ENCODE measurements at regions not wholly inside any gene's neighbourhood (a gene's known extent, or its start where the extent isn't known, plus 50 kb on each side); places are given as distances from the start of the nearest gene placed in this dataset.

DNA sequence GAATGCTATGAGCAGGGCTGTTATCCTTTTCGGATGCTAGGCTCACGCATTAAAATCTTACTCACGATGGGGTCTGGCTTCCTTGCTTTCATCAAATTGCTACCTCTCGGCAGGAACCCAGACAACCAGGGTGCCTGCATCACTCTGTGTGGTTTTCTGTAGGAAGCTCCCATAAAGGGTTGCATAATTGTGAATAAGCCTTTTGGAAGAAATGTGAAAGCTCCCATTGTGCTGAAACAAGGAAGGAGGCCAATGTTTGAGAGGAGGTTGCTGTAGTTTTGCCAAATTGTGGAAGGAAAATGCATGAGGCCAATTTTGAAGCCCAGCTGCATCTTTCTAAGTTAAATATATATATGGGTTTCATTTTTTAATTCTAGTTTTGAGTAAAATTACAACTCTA is 615.5 kb downstream of the C6orf118 start:
- Histone ChIP-seq H3K4me1 (ENCODE audit: control insufficient read depth, extremely low read depth, insufficient read depth, low read length) (no peaks in the 10 kb centered on the region), H3K79me2 (ENCODE audit: control insufficient read depth, insufficient read depth, low read length) (no peaks in the 10 kb centered on the region), H4K20me1 (ENCODE audit: control insufficient read depth, extremely low read depth, insufficient read depth, low read length) (no peaks in the 10 kb centered on the region), H2AFZ (ENCODE audit: control insufficient read depth, low read length) (no peak overlapping the region), H3K27me3 (ENCODE audit: control insufficient read depth, extremely low read depth, insufficient read depth, low read length) (no peaks in the 10 kb centered on the region), H3K9ac (ENCODE audit: control insufficient read depth, extremely low read depth, insufficient read depth, low read length) (no peak overlapping the region), H3K27ac (ENCODE audit: control insufficient read depth, insufficient read depth, low read length) (no peak overlapping the region), H3K36me3 (ENCODE audit: control insufficient read depth in 2 of 2, extremely low read depth in 1 of 2, insufficient read depth in 2 of 2, low read length in 2 of 2) (no peaks in the 10 kb centered on the region), H3K9me3 (ENCODE audit: control insufficient read depth, low read depth, low read length) (no peaks in the 10 kb centered on the region), H3K4me2 (ENCODE audit: control insufficient read depth, extremely low read depth, insufficient read depth, low read depth, low read length) (no peak overlapping the region), H3K9me1 (ENCODE audit: control insufficient read depth, extremely low read depth, insufficient read depth, low read length) (no peaks in the 10 kb centered on the region), H3K4me3 (ENCODE audit: control insufficient read depth in 2 of 3, extremely low read depth in 1 of 3, insufficient read depth in 2 of 3, low read depth in 1 of 3, low read length in 3 of 3) (no peak overlapping the region)
- FAIRE-seq (no peak), DNase-seq (ENCODE audit: low read depth, low spot score) (no peak)
- TF ChIP-seq, protein P1, sequence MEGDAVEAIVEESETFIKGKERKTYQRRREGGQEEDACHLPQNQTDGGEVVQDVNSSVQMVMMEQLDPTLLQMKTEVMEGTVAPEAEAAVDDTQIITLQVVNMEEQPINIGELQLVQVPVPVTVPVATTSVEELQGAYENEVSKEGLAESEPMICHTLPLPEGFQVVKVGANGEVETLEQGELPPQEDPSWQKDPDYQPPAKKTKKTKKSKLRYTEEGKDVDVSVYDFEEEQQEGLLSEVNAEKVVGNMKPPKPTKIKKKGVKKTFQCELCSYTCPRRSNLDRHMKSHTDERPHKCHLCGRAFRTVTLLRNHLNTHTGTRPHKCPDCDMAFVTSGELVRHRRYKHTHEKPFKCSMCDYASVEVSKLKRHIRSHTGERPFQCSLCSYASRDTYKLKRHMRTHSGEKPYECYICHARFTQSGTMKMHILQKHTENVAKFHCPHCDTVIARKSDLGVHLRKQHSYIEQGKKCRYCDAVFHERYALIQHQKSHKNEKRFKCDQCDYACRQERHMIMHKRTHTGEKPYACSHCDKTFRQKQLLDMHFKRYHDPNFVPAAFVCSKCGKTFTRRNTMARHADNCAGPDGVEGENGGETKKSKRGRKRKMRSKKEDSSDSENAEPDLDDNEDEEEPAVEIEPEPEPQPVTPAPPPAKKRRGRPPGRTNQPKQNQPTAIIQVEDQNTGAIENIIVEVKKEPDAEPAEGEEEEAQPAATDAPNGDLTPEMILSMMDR (optimal IDR thresholded peaks at IDR 0.05 in 1 of 3, IDR thresholded peaks at IDR 0.05 in 1 of 3, conservative IDR thresholded peaks at IDR 0.05 in 1 of 3; ENCODE audit: extremely low read depth in 1 of 3, insufficient read depth in 2 of 3, low read length in 3 of 3): no peak
- dilution Hi-C loops (cut with MboI; ENCODE audit: extremely low pct_ligation_motif_present, low sequenced_read_pairs): no loop called here

DNA sequence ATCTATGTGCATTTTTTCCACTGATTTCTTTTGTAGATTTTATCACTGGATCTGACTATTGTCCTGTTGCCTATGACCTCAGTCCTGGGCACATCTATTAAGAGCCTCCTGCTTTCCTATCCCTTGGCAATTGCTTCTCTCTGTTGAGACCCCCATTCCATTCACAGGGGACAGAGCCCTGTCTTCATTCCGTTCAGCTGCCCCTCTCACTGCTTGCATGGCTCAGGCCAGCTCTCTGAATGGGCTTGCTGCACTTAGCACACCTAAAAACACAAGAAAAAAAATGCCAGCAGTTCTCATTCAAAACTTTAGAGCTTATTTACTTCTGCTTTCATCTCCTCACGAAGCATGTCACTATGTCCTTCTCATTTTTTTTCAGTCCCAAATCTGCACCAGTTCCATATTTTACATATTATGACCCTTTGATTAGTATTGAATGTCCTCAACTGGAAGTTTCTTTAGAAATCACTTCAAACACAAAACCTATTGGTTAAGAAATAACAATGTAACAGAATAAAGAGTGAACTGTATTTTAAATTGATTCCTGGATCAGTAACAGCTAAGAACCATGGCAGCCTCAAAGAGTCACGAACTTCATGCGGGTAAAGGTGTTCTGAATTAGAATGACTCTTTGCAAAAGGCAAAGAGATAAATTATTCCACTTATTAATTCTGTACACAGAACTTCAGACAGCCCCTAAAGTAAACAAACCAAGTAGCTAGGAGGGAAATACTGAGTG is 616.5 kb downstream of the C6orf118 start:
- no peaks in the 10 kb centered on the region for H4K20me1 ChIP-seq (ENCODE audit: control insufficient read depth, extremely low read depth, insufficient read depth, low read length)
- dilution Hi-C loops (cut with MboI; ENCODE audit: extremely low pct_ligation_motif_present, low sequenced_read_pairs): no loop called here

More for the DNA sequence above, 616.5 kb downstream of the C6orf118 start:
- DNase-seq (ENCODE audit: low read depth, low spot score): no peak
- Histone ChIP-seq H3K4me1 (ENCODE audit: control insufficient read depth, extremely low read depth, insufficient read depth, low read length) (no peaks in the 10 kb centered on the region), H3K79me2 (ENCODE audit: control insufficient read depth, insufficient read depth, low read length) (no peaks in the 10 kb centered on the region), H3K4me2 (ENCODE audit: control insufficient read depth, extremely low read depth, insufficient read depth, low read depth, low read length) (no peak overlapping the region), H3K36me3 (ENCODE audit: control insufficient read depth in 2 of 2, extremely low read depth in 1 of 2, insufficient read depth in 2 of 2, low read length in 2 of 2) (no peaks in the 10 kb centered on the region), H3K27me3 (ENCODE audit: control insufficient read depth, extremely low read depth, insufficient read depth, low read length) (no peaks in the 10 kb centered on the region), H3K4me3 (ENCODE audit: control insufficient read depth in 2 of 3, extremely low read depth in 1 of 3, insufficient read depth in 2 of 3, low read depth in 1 of 3, low read length in 3 of 3) (no peak overlapping the region), H3K27ac (ENCODE audit: control insufficient read depth, insufficient read depth, low read length) (no peak overlapping the region), H3K9ac (ENCODE audit: control insufficient read depth, extremely low read depth, insufficient read depth, low read length) (no peak overlapping the region), H3K9me3 (ENCODE audit: control insufficient read depth, low read depth, low read length) (no peaks in the 10 kb centered on the region), H3K9me1 (ENCODE audit: control insufficient read depth, extremely low read depth, insufficient read depth, low read length) (no peaks in the 10 kb centered on the region), H2AFZ (ENCODE audit: control insufficient read depth, low read length) (no peak overlapping the region)
- TF ChIP-seq EZH2 (IDR thresholded peaks at IDR 0.05; ENCODE audit: low read length): no peak
- TF ChIP-seq, protein P1 (optimal IDR thresholded peaks at IDR 0.05 in 1 of 3, IDR thresholded peaks at IDR 0.05 in 1 of 3, conservative IDR thresholded peaks at IDR 0.05 in 1 of 3; ENCODE audit: extremely low read depth in 1 of 3, insufficient read depth in 2 of 3, low read length in 3 of 3): no peak
- no peak for FAIRE-seq

All from keratinocyte (primary cell).